Testis (tissue), 2 donors: ENCODE measurements at regions not wholly inside any gene's neighbourhood (a gene's known extent, or its start where the extent isn't known, plus 50 kb on each side); places are given as distances from the start of the nearest gene placed in this dataset.
"Not testable (repeated sequence)": the region's sequence is repeated elsewhere in the genome, so short reads cannot be mapped to it uniquely, and the experiment has no call there.

Source experiments
- CTCF ChIP-seq, 3 experiments: fragments of 450-650 bp in 2 of 3; fragments of 200-600 bp in 1 of 3; sonication (generic) in 1 of 3; IDR thresholded peaks; one replicate each; pipeline ENCODE4 v1.5.1; 2016 to 2019; ENCODE audit warnings: antibody characterized with exemption in 3 of 3, mild to moderate bottlenecking in 2 of 3, moderate library complexity in 1 of 3
- POLR2A ChIP-seq: fragments of 450-650 bp; IDR thresholded peaks from one replicate; pipeline ENCODE4 v1.6.1; 2017; ENCODE audit warnings: antibody characterized with exemption, mild to moderate bottlenecking, moderate library complexity

- not testable (repeated sequence) for TF ChIP-seq CTCF (IDR thresholded peaks at IDR 0.05); POLR2A
These were observed 75.1 kb upstream of the ADORA2B start for GRCh38 chr17:15869868-15870267.
